CD4-positive, alpha-beta T cell treated with Interleukin-15 for 1 hour (primary cell): ENCODE measurements at regions not wholly inside any gene's neighbourhood (a gene's known extent, or its start where the extent isn't known, plus 50 kb on each side); places are given as distances from the start of the nearest gene placed in this dataset.

ENCODE experiments used
- DNase-seq: peaks from one replicate; pipeline ENCODE4 v3.0.0-alpha.2; 2020

DNA sequence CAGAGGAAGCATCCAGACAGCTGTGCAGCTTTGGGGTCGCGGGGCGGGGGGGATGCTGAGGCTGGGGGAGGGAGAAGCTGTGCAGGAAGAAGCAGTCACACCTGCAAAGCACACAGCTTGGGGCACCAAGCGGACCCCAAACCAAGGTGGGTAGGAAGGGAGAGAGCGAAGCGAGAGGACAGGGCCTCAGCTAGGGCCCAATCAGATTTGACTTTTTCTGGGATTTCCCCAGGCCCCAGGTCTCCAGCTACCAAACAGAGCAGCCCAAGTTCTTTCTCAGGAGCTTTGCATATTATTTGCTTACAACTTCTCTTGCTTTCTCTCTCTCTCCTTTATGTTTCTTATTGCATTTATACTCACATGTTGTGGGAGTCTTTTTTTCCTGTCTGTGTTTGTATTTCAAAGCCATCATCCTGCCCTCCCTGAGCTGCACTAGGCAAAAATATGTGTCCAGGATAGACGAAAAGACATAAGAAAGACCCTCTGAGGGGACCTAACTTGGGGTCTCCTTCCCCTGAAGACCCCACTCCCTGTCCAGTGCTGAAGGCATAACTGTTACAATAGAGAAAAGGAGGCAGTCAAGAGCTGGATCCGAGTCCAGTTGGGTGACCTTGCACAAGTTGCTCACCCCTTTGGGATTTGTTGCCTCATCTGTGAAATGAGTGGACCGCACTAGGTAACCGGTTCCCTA, 50.6 kb upstream of the SMNDC1 start:
- peak; percentile 64 for DNase-seq

DNA sequence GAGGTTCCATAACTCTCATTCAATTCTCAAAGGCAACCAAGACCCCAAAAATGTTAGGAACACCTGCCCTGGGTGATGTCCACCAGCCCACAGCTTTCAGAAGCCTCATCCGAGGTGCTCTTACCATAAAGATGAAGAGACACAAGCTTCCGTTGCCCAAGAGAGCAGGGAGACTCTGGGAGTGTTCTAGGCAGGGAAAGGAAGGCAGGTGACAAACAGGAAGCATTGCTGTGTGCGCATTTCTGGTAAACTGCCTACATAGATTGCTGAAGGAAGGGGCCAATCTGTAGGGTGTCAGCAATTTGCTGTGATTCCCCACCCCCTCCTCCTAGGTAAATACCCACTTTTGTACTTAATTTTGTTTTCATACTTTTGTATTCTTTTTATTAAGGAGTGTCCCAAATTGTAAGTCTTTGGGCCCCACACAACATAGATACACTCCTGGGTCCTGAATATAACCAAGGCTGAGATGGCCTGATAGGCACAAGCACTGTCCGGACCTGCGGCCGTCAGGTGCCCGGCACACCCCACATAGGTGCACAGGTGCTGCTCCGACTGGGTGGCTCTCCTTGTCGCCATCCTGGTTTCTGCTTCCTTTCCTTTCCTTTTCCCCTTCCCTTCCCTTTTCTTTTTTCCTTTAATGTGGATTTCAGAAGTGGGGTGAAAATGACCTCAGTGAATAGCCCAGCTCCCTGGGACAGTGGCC, 51.4 kb upstream of the SMNDC1 start:
- DNase-seq = peak; percentile 37

DNA sequence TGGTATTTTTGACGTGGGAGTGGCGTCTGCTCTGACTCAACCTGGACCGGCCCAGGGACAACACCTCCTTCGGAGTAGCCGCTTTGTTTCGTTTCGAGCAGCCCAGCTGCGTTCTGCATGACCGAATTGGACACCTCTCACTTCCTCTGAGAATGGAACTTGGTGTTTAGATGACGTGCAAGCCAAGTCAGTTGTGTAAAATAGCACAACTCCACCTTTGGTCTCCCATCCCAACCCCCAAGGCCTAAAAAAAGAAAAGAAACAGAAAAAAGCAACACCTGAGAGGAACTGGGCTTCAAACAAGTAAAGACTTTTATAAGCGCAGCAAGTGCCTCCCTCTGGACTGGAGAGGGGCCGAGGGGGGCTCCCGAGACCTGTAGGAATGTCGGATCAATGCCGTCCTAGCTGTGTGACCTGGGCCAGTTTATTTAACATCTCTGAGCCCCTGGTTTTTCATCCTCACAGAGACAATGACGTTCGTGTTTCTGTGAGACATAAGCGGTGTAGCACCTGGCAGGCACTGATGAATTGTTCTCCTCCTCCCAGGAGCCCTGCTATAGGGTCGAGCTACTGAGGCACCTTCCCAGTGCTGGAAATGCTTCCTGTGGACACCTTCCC, 52.0 kb upstream of the SMNDC1 start:
- peak; percentile 88 for DNase-seq

DNA sequence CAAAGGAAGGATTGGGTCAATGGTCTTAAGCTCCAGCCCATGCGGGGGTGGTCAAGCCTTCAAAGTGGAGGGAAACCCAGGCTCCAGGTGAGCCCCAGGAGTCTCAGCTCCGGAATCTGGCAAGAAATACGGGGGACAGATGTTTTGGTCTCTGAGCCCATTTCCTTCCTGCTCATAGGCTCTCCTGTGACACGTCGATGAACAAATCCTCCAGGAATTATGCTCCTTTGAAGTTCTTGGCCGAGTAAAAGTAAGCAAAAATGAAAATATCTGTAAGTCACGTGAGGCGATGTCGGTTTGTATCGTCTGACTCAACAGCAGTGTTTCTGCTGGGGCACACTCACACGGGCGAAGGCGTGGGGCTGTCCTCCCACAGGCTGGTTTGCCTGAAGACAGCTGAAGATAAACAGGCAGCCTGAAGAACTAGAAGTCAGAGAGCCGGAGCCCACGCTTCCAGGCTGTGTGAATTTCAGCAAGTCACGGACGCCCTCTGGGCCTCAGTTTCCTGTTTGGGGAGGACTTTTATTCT, 52.6 kb upstream of the SMNDC1 start:
- DNase-seq = peak; percentile 45

DNA sequence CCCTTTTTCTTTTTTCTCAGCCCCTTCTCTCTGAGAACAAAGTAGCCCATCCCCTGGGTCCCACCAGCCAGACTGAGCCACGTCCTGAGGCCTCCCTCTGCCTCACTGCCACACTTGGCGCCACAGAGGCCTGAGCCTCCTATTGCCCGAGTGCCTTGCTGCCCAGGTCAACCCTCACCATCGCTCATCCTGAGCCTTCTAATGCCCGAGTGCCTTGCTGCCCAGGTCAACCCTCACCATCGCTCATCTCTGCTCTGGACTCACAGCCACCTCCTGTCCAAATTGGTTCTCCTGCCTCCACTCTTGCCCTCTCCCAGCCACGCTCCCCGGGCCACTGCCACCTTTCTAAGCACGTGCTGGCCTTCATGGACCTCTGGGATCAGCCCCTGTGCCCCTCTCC, 53.2 kb upstream of the SMNDC1 start:
- DNase-seq = no peak

DNA sequence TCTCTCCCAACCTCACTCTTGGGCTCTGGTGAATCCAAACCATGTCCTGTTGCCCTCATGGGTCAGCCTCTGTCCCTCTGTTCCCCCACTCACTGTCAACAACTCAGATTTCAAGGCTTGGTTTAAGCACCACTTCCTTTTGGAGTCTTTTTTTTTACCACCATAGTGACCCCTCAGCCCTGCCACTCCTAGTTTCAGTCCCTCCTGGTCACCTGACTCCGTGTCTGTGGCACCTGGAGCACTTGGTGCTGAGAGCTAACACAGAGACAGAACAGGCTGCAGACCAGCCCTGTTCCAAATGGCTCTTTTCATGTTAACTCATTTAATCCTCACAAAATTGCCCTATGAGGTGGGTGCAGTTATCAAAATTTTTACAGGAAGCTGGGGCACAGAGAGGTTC, 53.6 kb upstream of the SMNDC1 start:
- no peak for DNase-seq

DNA sequence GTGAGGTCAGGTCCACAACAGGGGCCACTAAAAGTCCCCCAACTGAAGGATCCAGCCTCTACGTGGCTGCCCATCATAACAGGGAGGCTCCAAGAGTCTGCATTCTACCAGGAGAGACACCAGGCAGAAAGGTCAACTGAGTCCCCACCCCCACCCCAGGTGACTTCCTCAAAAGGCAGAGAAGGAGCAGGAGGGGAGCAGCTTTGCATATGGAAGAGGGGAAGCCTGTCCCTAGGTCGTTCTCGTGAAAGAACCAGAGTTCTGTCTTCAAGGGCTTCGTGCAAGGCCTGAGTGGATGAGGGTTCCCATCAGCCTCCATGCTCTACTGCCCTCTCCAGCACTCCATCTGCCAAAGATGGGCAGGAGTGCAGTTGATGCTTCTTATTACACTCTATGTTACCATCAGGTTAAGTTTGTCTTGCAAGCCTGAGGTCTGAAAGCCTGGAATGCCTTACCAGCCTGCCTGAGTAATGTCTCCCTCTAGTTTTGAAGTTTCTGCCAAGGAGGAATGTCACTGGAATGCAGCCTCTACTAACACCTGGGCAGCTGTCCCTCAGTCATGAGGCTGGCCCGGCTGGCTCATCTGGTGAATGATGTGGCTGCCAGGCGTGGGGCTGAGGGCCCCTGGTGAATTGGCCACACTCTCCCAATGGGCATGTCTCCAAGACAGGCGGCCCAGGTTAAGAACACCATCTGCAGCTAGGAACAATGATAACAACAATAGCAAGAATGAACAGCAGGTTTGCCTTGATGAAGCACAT, 54.3 kb upstream of the SMNDC1 start:
- DNase-seq = no peak

DNA sequence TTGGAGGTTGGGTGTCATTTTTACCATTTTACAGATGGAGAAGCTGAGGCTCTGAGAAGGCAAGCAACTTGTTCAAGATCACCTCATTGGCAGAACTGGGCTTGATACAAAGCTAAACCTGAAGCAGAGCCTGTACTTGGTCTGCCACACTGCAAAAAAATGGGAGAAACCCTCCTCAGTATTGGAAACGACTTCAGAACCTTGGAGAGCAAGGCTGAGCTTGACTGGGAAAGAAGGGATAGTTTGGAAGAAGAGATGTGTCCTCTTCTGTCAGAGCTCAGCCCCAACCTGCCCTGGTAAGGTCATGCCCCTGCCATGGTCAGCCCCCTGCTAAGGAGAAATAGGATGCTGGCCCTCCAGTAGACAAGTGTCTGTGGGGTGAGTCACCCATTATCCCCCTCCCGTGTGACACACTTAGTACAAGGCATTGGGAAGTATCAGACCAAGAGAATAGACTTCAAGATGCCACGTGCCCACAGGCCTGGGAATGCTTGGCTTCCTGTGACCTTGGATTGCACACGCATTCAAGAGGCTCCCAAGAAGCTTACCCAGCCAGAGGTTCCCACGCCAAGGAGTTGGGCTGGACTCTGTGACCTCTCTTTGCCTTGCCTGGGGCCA, 56.2 kb upstream of the SMNDC1 start:
- no peak for DNase-seq

DNA sequence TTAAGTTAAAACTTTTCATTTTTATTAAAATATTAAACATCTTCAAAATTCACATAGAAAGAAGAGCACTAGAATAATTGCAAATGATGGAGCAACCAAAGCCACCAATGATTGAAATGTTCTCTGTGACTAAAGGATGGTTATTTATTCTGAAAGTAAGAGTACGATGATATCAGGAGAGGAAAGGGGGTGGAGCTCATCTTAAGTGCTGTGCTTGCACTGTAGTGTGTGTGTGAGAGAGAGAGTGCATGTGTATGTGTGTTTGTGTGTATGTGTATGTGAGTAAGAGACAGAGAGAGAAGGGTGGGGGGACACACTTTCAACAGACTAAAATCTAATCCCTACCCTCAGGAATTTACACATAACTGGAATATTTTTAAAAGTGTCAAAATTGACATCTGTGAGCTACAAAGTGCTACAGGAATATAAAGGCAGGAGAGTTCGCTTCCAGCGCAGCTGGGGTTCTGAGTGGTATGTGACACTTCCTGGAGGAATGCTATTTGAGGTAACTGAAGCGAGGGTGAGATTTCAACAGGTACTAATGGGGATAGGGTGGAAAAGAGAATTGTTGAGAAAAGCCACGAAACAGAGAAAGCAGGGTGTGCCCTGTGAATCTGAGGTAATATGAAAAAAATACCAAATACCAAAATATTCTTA, 57.2 kb upstream of the SMNDC1 start:
- DNase-seq = no peak

DNA sequence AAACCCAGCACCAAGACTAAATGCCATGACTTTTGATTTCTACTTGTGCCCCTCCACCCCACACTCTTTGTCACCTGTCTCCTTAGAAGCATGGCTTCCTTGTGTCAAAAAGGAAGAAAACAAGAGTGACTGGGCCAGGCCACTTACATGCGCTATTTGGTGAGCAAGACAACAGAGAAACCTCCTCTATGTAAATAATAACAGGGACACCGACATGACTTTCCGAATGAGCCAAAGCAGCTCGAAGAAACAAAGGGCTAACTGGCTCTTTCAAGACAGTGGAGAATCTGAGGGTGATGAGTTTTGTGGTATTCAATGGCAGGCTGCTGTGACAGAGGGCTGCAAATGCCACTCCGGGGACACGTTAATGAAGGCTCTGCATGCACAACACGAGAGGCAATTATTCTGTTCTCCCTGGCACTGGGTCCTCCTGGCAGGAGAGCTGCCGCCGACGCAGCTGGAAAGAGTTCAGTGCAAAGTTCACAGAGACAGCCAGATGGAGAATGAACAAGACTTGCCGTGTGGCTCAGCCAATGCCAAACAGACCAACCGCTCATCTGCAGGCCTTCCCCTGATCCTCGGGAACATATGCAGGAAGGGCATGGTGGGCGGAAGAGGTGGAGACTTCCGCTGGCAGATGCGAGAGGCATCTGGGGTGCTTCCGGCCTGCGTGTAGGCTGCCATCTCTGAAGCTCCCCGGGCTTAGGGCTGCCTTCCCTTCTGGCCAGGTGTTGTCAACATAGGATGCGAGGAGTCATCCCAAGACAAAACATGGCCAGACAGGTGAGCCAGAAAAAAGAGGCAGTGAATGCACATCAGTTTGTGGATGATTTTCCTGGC, 59.1 kb upstream of the SMNDC1 start:
- no peak for DNase-seq

DNA sequence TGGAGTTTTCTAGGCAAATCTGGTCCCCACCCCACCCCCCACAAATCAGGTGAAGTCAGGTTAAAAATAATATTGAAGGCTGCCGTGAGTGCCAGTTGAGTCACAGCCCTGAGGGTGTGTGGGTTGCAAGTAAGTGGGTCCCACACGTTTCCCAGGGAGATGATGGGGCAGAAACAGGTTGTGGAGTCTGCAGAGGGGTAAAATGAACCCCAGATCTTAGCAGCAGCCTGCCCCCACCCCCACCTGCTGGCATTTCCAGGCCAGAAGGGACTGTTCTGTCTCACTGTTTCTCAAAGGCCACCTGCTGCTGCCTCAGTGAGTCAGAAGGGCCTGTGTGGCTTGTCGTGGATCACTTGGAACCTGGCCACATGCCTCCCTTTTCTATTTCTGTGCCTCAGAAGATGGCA, 59.8 kb upstream of the SMNDC1 start:
- DNase-seq = no peak

DNA sequence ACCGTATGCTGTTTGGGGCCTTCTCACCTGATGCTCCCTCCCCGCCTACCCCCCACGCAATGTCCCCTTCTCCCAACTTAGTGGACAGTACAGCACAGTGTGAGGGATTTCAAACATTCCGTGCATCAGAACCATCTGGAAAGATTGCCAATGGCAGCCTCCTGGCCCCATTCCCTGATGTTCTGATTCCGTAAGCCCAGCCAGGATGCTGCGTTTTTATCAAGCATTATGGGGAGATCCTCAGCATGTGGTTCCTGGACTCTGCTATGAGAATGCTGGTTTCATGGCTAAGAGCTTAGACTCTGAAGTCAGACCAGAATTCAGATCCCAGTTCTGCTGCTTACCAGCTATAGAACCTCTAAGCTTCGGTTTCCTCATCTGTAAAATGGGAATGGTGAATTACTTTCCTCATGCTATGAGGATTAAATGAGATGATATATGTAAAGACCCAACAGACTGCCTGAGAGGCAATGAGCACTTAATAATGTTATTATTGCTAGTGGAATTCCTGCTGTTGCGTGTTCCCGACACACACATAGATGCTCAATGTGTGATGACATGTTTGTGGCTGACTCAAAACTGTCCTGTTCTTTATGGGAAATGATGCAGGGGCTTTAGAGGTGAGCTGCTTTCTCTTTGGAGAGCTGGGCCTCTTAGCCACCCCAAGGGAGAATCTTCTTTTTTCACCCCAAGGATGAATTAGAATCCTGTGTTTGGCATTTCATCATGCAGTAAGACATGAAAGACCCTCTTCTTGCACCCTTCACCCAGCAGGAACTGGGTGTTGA, 60.8 kb upstream of the SMNDC1 start:
- DNase-seq = no peak

DNA sequence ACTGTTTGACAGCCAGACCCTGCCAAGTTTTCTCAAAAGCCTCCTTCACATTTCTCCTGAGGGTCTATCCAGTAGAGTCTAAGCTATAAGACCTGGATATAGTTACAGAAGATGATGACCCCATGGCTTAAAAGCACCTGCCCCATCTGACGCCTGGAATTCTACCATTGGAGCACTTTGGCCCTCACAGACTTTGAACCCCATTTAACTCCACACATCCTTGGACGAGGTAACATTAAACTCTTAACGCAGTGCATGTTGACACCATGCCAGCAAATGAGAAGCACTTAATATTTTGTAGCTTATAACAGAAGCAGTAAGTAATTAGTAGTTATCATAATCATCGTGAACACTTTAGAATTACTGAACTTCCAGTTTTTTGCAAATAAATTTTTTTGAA, 61.9 kb upstream of the SMNDC1 start:
- no peak for DNase-seq

DNA sequence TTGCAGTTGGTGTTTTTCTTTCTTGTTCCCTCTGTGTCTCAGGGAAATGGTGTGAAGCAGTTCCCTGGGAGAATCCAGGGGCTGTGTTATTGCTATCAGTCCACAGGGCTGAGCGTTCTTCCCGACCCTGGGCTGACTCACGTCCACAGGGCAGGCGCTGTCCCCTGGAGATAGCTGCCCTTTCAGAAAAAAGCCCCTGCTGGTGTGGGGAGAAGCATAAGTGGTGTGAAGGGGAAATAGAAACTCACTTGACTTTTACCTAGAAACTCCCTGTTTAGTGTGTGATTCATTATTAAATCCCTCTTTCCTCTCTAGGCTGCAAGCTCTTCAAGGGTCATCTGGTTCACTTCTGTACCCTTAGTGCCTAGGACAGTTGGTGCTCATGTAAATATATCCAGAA, 63.3 kb upstream of the SMNDC1 start:
- no peak for DNase-seq

DNA sequence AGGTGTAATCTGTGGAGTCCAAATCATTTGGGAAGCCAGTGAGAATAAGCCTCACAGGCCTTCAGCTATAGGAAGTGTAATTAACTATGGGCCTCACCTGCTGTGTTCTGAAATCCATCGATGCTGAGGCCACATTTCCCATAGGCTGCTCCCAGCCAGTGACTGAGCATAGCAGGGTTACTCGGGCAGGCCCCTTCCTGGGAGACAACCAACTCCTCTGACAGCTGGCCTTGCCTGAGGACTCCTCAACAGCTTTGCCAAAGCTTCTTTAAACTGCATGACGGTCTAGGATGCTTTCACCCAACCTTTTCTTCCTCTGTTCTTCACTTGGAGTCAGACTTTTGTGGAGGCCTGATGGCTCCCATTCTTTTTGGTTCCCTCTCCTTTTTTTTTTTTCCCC, 63.8 kb upstream of the SMNDC1 start:
- no peak for DNase-seq

DNA sequence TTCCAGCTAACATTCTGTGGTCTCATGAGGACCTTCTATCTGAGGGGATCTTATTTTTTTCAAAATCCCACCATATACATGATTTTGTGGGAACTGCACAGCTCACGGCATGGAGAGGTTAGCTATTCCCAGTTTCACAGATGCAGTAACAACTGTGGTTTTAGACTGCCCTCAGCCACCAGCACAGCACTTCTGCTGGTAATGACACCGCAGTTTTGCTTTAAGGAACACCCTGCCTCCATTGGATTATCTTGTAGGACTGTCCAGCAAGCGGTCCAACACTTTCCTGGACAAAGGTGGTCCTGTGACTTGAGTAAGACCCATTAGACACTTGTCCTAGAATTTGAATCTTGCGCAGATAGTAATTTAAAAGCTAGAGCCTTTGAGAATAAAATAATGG, 65.3 kb upstream of the SMNDC1 start:
- DNase-seq = no peak

DNA sequence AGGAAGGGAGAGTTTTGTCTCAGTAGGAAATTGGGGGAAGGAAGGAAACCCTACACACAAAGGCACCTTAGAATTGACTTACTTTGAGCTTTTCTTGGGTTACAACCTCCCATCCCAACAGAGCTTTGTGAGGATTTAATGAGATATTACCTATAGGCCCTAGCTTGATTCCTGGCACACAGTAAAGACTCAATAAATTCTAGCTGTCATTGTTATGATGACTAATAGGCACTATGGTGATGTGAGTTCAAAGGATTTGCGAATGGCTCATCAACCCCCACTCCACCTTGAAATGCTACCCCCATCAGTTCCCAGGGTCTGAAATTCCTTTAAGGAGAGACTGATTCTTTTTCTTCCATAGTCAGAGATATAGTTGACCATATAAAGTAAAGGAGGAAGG, 67.9 kb upstream of the SMNDC1 start:
- no peak for DNase-seq

DNA sequence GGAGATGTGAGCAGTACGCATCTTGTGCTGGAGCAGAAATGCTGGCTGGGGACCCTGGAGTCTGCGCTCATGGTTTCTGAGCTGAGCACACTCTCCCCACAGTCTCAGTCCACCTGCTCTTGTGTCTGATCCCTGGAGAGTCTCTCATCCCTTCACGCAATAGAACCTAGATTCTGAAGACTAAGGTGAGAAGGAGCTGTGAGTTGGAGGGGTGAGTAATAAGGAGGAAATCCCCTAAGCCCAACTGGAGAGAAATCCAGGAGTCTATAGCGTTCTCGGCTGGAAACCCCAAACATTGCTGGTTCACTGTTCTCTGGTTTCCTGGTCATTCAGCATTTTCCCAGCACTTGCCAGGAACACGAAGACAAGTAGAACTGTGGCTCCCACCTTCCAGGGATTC, 68.3 kb upstream of the SMNDC1 start:
- no peak for DNase-seq

DNA sequence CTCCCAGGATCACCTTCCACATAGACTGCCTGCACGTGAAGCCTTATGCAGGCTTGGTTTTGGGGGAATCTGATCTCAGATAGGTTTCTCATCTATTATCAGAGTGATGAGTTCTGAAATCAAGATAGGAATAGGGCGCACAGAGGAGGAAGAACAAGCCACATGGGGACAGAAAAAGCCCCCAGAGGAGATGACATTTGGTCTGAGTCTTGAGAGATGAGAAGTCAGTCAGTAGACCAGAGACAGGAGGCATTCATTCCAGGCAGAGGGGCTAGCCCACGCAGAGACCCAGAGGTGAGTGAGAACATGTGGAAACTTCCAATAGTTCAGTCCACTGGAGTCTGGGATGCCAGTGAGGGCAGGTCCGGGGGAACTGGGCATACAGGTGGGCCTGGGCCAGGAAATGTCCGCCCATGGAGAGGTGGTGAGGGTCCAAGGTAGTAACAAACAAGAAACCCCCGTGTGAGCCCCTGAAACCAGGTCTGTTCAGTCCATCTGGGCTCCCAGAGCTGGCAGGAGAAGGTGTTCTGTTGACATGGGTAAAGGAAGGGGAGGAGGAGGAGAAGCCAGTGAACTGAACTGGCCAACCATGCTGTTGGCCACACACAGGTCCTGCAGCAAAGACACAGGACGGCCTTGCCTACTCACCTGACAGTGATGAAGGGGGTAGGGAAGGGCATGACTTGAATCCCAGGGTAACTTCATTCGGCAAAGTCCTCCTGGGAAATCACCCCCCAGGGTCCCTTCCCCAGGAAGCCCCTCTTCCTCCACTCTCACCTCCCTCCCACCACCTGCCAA, 69.3 kb upstream of the SMNDC1 start:
- no peak for DNase-seq

DNA sequence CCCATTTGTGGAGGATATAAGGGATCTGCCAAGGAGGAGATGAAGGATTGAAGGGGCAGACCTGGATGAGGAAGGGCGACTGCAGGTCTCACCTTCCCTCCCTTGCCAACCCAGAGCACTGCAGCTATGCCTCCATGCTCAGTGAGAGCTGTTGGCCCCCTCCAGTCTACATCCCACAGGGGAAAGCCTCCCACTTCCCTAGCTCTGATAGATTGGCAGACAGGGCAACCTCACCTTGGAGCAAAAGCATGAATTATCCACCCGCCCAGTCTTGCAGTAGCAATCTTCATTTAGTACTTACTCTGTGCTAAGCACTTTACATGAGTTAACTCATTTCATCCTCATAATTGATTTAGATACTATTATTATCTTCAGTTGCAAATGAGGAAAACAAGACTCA, 70.4 kb upstream of the SMNDC1 start:
- no peak for DNase-seq
